ENCODE measurements at regions not wholly inside any gene's neighbourhood (a gene's known extent, or its start where the extent isn't known, plus 50 kb on each side); places are given as distances from the start of the nearest gene placed in this dataset.

GRCh38 chr1:115190540-115191170, 101.4 kb upstream of the TSPAN2 start:
- Mint-ChIP-seq H3K4me3 (no peak overlapping the region), H3K4me1 (no peaks in the 10 kb centered on the region), H3K9me3 (no peaks in the 10 kb centered on the region), H3K27ac (no peak overlapping the region), H3K36me3 (no peaks in the 10 kb centered on the region), H3K27me3 (peaks cover 1% of the 10 kb centered on the region)

- Mint-ChIP-seq H3K36me3 (no peaks in the 10 kb centered on the region), H3K27ac (no peak overlapping the region), H3K4me1 (no peaks in the 10 kb centered on the region), H3K27me3 (peaks cover under 1% of the 10 kb centered on the region), H3K9me3 (no peaks in the 10 kb centered on the region), H3K4me3 (no peak overlapping the region)
Measured at GRCh38 chr1:115189814-115190539, 100.7 kb upstream of the TSPAN2 start.

GRCh38 chr1:115188680-115189395, 99.5 kb upstream of the TSPAN2 start:
- Mint-ChIP-seq H3K36me3 (no peaks in the 10 kb centered on the region), H3K27ac (no peak overlapping the region), H3K27me3 (no peaks in the 10 kb centered on the region), H3K4me1 (no peaks in the 10 kb centered on the region), H3K9me3 (no peaks in the 10 kb centered on the region), H3K4me3 (no peak overlapping the region)

GRCh38 chr1:115186711-115187265, 97.5 kb upstream of the TSPAN2 start:
- no peak overlapping the region for H3K4me3 Mint-ChIP-seq
- H3K4me1 Mint-ChIP-seq = no peaks in the 10 kb centered on the region
- H3K9me3 Mint-ChIP-seq = no peaks in the 10 kb centered on the region
- H3K36me3 Mint-ChIP-seq = no peaks in the 10 kb centered on the region
- no peaks in the 10 kb centered on the region for H3K27me3 Mint-ChIP-seq
- H3K27ac Mint-ChIP-seq = no peak overlapping the region

- H3K4me1 Mint-ChIP-seq = no peaks in the 10 kb centered on the region
- no peak overlapping the region for H3K27ac Mint-ChIP-seq
- H3K4me3 Mint-ChIP-seq = no peak overlapping the region
Measured at GRCh38 chr1:115185336-115185735, 96.0 kb upstream of the TSPAN2 start.

GRCh38 chr1:115184951-115185331, 95.6 kb upstream of the TSPAN2 start:
- no peaks in the 10 kb centered on the region for H3K27me3 Mint-ChIP-seq
- no peaks in the 10 kb centered on the region for H3K36me3 Mint-ChIP-seq
- no peak overlapping the region for H3K27ac Mint-ChIP-seq
- no peaks in the 10 kb centered on the region for H3K9me3 Mint-ChIP-seq
- no peaks in the 10 kb centered on the region for H3K4me1 Mint-ChIP-seq
- H3K4me3 Mint-ChIP-seq = no peak overlapping the region

More at GRCh38 chr1:115185336-115185735, 96.0 kb upstream of the TSPAN2 start:
- Mint-ChIP-seq H3K9me3 (no peaks in the 10 kb centered on the region), H3K36me3 (no peaks in the 10 kb centered on the region), H3K27me3 (no peaks in the 10 kb centered on the region)

- Mint-ChIP-seq H3K4me1 (no peaks in the 10 kb centered on the region), H3K9me3 (no peaks in the 10 kb centered on the region), H3K27ac (no peak overlapping the region), H3K27me3 (no peaks in the 10 kb centered on the region), H3K36me3 (no peaks in the 10 kb centered on the region), H3K4me3 (no peak overlapping the region)
Measured at GRCh38 chr1:115184260-115184950, 95.1 kb upstream of the TSPAN2 start.

GRCh38 chr1:115183721-115184259, 94.5 kb upstream of the TSPAN2 start:
- H3K4me1 Mint-ChIP-seq = no peaks in the 10 kb centered on the region
- no peaks in the 10 kb centered on the region for H3K36me3 Mint-ChIP-seq
- H3K4me3 Mint-ChIP-seq = no peak overlapping the region
- no peak overlapping the region for H3K27ac Mint-ChIP-seq
- no peaks in the 10 kb centered on the region for H3K9me3 Mint-ChIP-seq
- H3K27me3 Mint-ChIP-seq = no peaks in the 10 kb centered on the region

GRCh38 chr1:115183158-115183557, 93.9 kb upstream of the TSPAN2 start:
- Mint-ChIP-seq H3K27me3 (no peaks in the 10 kb centered on the region), H3K36me3 (no peaks in the 10 kb centered on the region), H3K4me1 (no peaks in the 10 kb centered on the region), H3K4me3 (no peak overlapping the region), H3K27ac (no peak overlapping the region), H3K9me3 (no peaks in the 10 kb centered on the region)

GRCh38 chr1:115182012-115182715, 92.9 kb upstream of the TSPAN2 start:
- Mint-ChIP-seq H3K36me3 (no peaks in the 10 kb centered on the region), H3K27me3 (no peaks in the 10 kb centered on the region), H3K9me3 (no peaks in the 10 kb centered on the region), H3K4me1 (no peaks in the 10 kb centered on the region), H3K27ac (no peak overlapping the region), H3K4me3 (no peak overlapping the region)

GRCh38 chr1:115181231-115181630, 91.9 kb upstream of the TSPAN2 start:
- Mint-ChIP-seq H3K36me3 (no peaks in the 10 kb centered on the region), H3K9me3 (no peaks in the 10 kb centered on the region), H3K4me3 (no peak overlapping the region), H3K27me3 (peaks cover 1% of the 10 kb centered on the region), H3K4me1 (no peaks in the 10 kb centered on the region), H3K27ac (no peak overlapping the region)

- Mint-ChIP-seq H3K27ac (no peak overlapping the region), H3K27me3 (peaks cover 2% of the 10 kb centered on the region), H3K4me3 (no peak overlapping the region), H3K9me3 (no peaks in the 10 kb centered on the region), H3K36me3 (no peaks in the 10 kb centered on the region), H3K4me1 (no peaks in the 10 kb centered on the region)
Measured at GRCh38 chr1:115179397-115180079, 90.2 kb upstream of the TSPAN2 start.

GRCh38 chr1:115176189-115176588, 86.9 kb upstream of the TSPAN2 start:
- no peak overlapping the region for H3K27ac Mint-ChIP-seq
- no peaks in the 10 kb centered on the region for H3K4me1 Mint-ChIP-seq
- H3K9me3 Mint-ChIP-seq = no peaks in the 10 kb centered on the region
- peaks cover 8% of the 10 kb centered on the region for H3K27me3 Mint-ChIP-seq
- H3K4me3 Mint-ChIP-seq = no peak overlapping the region
- H3K36me3 Mint-ChIP-seq = no peaks in the 10 kb centered on the region

- Mint-ChIP-seq H3K27ac (no peak overlapping the region), H3K4me1 (no peaks in the 10 kb centered on the region), H3K36me3 (no peaks in the 10 kb centered on the region), H3K27me3 (peaks cover 8% of the 10 kb centered on the region), H3K9me3 (no peaks in the 10 kb centered on the region), H3K4me3 (no peak overlapping the region)
Measured at GRCh38 chr1:115175596-115175995, 86.3 kb upstream of the TSPAN2 start.

Measured in activated naive CD4-positive, alpha-beta T cell treated with anti-CD3 and anti-CD28 coated beads, Interleukin-2, amount 50 U/mL, for 24 hours (primary cell).